HG03064 (cell line): ENCODE measurements at regions not wholly inside any gene's neighbourhood (a gene's known extent, or its start where the extent isn't known, plus 50 kb on each side); places are given as distances from the start of the nearest gene placed in this dataset.

Source experiments
- ATAC-seq: cut with Tn5 transposase; IDR thresholded peaks from one replicate; pipeline ENCODE4 v1.9.1; 2021; ENCODE audit warnings: low read depth; ENCODE audit not compliant: unreplicated experiment

DNA sequence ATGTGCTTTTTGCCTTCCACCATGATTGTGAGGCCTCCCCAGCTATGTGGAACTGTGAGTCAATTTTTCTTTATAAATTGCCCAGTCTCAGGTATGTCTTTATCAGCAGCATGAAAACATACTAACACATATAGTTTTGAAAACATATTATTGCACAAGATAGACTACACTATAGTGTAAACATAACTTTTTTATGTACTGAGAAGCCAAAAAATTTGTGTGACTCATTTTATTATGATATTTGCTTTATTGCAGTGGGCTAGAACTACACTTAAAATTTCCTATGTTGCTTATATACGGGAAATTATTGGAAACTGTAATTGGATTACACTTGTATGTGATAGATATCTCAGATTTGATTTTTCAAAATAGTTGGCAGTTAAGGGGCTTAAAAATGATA is 885.5 kb upstream of the FBXO33 start:
- no peak for ATAC-seq

- no peak for ATAC-seq
Measured at GRCh38 chr14:40312296-40312695, 880.1 kb upstream of the FBXO33 start.

GRCh38 chr14:40309124-40309523 is 876.9 kb upstream of the FBXO33 start:
- no peak for ATAC-seq

- ATAC-seq: no peak
Measured at GRCh38 chr14:40308240-40308639, 876.0 kb upstream of the FBXO33 start.

DNA sequence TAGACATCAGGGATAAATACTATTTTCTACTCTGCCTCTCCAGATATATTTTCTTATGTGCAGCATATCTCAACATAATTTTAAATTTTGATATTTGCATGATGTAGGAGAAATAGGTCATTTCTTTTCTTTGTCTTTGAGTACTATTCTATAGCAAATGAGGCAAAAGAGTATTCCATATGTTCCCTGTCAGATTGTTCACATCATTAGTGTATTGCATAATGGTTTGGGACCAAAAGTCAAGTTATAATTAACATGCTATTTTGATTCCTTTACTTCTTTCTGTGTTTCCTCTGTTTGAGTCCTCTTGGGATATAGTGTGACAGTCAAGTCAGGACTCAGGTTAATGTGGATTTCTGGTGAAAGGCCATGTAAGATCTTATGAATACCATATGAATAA is 864.6 kb upstream of the FBXO33 start:
- no peak for ATAC-seq

GRCh38 chr14:40292664-40293063 is 860.4 kb upstream of the FBXO33 start:
- ATAC-seq: no peak

- no peak for ATAC-seq
Measured at GRCh38 chr14:40282196-40282595, 850.0 kb upstream of the FBXO33 start.

DNA sequence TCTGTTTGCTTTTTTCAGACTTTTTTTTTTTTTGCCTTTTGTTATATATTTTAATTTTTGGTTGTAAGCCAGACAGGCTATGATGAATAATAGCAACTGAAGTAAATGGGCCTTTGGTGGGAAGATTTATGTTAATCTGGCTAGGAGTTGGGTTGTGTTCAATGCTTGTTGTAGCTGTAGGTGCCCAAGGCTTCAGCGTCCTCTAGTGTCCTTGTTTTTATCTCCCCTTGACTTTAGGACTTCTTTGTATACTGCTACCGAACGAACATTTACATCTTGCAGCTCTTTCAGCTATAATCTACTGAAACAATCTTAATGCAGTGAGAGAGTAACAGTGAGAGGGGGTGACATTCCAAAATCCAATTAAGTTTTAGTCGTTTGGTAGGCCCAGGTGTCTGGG is 848.4 kb upstream of the FBXO33 start:
- ATAC-seq: no peak

DNA sequence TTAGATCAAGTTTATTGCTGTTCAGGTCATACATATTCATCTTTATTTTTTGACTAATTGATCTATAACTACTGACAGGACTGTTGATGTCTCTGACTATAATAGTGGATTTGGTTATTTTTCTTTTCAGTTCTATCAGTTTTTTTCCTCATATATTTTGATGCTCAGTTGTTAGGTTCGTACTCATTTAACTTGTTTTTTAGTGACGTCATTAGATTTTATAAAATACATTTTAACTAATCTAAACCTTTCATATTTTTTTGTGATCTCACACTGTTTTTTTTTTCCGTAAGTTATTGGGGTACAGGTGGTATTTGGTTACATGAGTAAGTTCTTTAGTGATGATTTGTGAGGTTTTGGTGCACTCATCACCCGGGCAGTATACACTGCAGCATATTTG is 841.2 kb upstream of the FBXO33 start:
- no peak for ATAC-seq

DNA sequence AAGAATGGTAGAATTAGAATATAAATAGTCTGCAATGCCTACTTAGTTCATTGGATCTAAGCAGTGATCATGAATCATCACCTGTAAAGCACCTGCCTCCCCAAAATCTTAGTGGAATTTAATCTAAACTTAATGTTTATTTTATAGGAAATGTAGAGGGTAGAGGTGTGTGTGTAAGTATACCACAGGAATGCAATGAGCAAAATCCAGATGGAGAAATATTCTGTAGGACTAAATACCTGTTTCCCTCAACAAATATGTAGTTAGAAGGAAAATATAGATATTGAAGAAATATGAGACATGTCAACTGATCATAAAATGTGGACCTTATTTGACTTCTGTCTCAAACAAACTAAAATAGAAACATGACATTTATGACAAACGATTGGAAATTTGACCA is 839.2 kb upstream of the FBXO33 start:
- ATAC-seq: no peak

GRCh38 chr14:40269436-40269835 is 837.2 kb upstream of the FBXO33 start:
- no peak for ATAC-seq

GRCh38 chr14:40268236-40268635 is 836.0 kb upstream of the FBXO33 start:
- no peak for ATAC-seq

DNA sequence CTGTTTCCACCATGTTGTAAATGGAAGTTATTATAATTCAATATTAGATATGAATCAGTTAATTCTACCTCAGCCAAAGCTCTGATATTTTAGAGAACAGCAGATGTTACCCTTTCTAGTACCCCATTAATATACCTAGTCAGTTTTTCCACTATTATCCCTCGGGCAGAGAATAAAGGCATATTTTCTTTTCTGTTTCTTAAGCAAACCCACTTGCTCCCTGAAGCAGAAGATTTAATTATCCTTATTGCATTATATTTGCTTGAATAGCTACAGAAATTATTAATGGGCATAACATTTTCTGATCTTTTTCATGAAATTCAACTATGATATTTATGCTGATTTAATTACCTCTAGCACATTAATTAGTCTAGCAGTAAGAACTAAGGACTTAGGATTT is 832.9 kb upstream of the FBXO33 start:
- ATAC-seq: no peak

DNA sequence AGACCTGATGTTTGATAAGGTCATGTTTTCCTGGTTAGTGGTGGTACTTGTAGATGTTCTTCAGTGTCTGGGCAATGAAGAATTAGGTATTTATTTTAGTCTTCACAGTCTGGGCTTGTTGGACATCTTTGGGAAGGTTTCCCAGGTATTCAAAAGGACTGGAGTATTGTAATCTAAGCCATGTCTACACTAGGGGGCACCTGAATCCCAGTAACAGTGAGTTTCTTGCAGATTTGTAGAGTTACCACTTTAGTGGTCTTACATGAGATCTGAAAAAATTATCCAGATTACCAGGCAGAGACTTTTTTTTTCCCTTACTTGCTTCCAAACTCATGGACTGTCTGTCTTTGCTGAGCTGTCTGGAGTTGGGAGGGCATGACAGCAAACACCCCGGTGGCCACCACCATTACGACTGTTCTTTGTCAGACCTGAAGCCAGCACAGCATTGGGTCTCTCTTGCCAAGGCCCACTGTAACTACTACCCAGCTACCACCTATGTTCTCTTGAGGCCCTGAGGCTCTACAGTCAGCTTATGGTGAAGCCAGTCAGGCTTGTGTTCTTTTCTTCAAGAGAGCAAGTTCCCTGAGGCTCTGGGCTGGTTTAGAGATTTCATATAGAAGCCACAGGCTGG is 820.7 kb upstream of the FBXO33 start:
- no peak for ATAC-seq

GRCh38 chr14:40248671-40249070 is 816.4 kb upstream of the FBXO33 start:
- ATAC-seq: no peak

DNA sequence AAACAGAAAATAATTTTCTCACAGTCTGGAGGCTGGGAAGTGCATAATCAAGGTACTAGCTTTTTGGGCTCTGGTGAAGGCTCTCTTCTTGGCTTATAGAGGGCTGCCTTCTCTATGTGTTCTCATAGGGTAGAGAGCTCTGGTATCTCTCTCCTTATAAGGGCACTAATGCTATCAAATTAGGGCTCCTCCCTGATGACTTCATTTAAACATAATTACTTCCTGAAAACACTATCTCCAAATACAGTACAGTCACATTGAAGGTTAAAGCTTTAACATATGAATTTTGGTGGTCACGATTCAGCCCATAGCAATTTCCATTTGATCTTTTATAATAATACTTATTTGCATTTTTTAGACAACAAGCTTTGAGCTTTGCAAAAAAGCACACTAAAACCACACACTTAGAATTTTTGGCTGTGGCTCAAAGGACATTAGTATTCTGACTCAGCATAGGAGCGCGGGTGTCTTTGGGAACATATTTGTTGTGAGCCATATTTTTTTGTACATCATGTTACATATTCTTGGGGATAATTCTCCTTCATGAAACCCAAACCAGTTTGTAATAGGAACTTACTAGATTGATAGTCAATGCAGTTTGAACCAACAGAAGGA is 808.1 kb upstream of the FBXO33 start:
- ATAC-seq: no peak

- no peak for ATAC-seq
Measured at GRCh38 chr14:40232302-40232701, 800.1 kb upstream of the FBXO33 start.

DNA sequence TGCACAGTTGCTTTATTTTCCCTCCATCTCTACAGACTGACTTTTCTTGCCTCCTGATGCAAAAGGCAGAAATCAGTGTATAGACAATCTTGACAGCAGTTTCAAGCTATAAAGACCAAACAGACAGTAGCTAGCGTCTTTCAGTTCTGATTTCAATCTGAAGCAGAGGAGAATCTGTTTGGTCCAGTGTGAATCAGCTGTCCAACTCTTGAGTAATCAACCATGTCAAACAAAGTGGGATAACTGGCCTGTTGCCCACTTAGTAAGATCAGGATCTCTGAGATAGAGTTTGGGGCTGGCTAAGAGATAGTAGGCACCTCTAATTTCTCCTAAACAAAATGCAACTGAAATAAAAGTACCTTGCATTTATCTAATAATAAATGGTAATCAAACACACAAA is 797.4 kb upstream of the FBXO33 start:
- no peak for ATAC-seq

DNA sequence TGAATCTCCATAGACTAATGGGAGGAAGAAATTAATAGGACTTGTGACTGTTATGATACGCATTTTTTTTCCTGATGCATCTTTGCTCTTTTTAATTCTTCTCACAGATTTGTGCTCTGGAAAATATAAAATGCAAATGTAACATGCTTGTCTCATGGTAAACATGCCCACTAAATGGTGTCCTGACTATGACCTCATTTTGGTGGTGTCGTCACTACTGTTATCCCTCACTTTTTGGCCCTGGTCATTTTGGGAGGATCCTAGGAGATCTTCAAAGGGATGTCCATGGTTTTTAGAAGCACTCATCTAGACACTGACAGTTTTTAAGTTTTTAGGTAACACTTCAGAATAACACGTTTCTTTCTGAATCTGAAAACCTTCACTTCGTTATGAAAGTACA is 790.8 kb upstream of the FBXO33 start:
- no peak for ATAC-seq

GRCh38 chr14:40221428-40221827 is 789.2 kb upstream of the FBXO33 start:
- no peak for ATAC-seq

- ATAC-seq: no peak
Measured at GRCh38 chr14:40219032-40219431, 786.8 kb upstream of the FBXO33 start.

- ATAC-seq: no peak
Measured at GRCh38 chr14:40218282-40218941, 786.2 kb upstream of the FBXO33 start.
